ENCODE measurements at regions not wholly inside any gene's neighbourhood (a gene's known extent, or its start where the extent isn't known, plus 50 kb on each side); places are given as distances from the start of the nearest gene placed in this dataset.

DNA sequence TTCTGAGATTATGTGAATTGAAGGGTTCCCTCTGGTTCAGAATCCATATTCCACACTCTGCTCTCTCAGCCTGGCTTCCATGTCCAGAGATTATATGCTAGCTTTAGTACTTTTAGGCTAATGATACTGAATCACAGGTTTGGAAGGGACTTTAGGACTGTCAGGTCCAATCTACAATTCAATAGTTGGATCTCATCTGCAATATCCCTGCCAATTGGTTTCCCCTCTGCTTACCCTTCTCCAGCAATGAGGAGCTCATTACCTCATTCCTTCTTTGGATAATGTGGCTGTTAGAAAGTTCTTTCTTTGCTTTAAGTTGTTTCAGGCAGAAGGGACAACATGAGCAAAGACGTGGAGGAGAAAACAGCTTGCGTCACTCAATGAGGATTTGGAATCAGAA is 245.3 kb downstream of the PLPP3 start:
- DNase-seq (ENCODE audit: low spot score), result no peak
- TF ChIP-seq, protein P1, sequence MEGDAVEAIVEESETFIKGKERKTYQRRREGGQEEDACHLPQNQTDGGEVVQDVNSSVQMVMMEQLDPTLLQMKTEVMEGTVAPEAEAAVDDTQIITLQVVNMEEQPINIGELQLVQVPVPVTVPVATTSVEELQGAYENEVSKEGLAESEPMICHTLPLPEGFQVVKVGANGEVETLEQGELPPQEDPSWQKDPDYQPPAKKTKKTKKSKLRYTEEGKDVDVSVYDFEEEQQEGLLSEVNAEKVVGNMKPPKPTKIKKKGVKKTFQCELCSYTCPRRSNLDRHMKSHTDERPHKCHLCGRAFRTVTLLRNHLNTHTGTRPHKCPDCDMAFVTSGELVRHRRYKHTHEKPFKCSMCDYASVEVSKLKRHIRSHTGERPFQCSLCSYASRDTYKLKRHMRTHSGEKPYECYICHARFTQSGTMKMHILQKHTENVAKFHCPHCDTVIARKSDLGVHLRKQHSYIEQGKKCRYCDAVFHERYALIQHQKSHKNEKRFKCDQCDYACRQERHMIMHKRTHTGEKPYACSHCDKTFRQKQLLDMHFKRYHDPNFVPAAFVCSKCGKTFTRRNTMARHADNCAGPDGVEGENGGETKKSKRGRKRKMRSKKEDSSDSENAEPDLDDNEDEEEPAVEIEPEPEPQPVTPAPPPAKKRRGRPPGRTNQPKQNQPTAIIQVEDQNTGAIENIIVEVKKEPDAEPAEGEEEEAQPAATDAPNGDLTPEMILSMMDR (IDR thresholded peaks at IDR 0.05; ENCODE audit: extremely low read depth, missing control alignments), result no peak

DNA sequence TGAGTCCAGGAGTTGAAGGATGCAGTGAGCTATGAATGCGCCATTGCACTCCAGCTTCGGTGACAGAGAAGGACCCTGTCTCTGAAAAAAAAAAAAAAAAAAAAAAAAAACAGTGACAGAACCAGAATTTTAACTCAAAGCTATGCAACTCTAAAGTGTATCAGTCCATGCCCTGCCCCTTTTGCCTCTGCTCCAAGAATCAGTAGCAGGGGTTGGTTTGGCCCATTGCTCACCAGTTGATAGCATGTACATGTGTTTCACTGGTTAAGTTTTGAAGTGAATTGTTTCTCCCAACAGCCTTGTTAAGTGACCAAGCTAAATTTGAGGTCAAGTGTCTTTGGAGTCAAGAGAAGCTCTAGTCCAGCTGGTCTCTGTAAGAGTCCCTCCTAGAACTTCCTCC is 245.9 kb downstream of the PLPP3 start:
- DNase-seq (ENCODE audit: low spot score), result no peak
- TF ChIP-seq, protein P1 (IDR thresholded peaks at IDR 0.05; ENCODE audit: extremely low read depth, missing control alignments), result no peak

DNA sequence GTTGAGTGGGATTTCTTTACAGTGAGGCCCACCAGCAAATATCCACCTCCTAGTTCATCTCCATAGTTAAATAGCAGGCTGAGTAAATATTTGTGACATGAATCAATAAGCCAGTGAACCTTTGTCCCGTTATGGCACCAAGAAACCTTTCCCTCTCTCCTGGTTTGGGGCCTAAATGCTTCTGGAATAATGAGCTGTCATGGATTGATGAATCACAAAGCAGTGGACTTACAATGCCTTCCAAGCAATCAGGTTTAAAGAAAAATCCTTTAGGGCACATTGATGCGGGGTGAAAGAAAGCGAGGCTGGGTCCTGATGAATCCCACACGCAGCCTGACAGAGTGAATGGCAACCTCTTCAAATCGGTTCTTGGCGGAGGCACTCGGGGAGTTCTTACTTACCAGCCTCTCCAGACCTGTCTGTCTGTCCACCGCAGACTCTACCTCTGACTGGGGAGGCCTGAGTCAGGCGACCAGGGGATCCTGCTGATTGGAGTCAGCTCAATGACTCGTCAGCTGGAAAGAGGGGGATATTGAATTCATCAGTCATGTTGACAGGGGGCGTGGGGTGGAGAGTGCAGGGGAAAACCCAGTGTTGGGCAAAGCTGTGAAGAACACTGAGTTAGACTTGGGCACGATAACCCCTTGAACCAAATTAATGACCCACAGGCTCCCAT is 247.3 kb downstream of the PLPP3 start:
- DNase-seq (ENCODE audit: low spot score), result no peak
- TF ChIP-seq, protein P1 (IDR thresholded peaks at IDR 0.05; ENCODE audit: extremely low read depth, missing control alignments), result no peak

DNA sequence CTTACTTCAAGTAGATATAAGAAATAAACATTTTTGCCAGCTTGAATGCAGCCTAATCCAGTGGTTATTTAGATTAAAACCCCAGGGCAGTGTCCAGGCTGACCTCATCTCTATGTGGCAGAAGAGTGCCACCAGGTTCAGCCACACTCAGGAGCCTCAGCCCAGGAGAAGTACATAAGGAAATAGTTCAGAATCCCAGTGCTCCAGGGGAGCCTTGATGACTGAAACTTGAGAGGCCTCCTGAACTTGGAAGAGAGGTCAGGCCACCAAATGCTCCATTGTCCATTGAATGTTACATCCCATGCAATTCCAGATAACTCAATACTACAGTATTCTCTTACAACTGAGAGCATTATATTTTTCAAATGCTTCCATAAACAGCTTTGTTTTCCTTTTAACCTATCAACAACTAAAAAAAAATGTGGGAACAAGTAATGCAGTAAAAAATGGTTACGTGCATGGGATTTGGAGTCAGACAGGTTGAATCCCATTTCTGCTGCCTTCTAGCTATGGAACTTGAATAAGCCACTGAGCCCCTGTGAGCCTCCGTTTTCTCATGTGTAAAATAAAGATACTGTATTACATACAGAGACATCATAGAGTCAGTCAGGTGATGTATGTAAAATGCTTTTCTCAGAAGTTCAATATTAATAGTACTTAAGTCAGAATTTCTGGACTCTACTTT is 248.0 kb downstream of the PLPP3 start:
- DNase-seq (ENCODE audit: low spot score), result no peak
- TF ChIP-seq, protein P1 (IDR thresholded peaks at IDR 0.05; ENCODE audit: extremely low read depth, missing control alignments), result no peak

DNA sequence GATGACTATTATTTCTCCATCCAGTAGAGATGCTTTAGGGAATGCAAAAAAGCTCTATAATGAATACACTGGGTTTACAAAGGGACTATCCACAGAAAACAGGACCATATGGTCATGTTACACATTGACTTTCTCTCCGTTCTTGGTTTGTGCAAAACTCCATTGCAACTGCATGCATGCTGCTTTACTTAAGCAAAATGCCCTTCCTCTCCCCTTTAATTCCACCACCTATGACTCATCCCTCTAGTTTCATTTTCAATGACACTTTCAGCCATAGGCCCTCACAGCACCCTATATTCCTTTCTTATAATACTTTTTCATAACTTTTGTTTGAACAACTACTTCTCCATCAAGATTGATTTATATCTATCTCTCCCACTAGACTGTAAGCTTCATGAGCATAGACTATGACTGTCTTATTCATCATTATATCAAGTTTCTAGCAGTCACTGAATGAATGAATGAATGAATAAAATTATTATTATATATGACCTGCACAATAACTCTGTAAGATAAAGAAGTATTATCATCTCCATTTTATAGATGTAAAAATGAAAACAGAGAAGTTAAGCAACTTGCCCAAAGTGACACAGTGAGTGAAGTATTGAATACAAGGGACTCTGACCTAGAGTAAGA is 248.9 kb downstream of the PLPP3 start:
- TF ChIP-seq, protein P1 (IDR thresholded peaks at IDR 0.05; ENCODE audit: extremely low read depth, missing control alignments), result no peak
- peak; percentile 20 for DNase-seq (ENCODE audit: low spot score)

DNA sequence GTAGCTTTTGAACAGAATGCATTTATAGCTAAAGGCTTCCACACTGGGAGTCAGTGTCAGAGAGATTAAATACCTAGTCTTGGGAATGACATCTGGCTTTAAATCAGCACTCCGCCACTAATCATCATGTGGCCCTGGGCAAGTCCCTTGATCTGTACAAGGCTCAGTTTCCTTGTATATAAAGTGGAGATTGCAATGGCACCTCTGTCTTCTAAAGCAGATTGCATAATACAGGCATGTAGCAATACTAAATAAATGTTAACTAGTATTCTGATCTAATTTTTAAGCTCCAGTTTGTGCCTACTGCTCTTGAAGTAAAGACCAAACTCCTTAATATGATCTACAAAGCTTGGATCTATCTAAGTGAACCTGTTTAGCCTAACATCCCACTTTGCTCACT is 249.4 kb downstream of the PLPP3 start:
- TF ChIP-seq, protein P1 (IDR thresholded peaks at IDR 0.05; ENCODE audit: extremely low read depth, missing control alignments), result no peak
- DNase-seq (ENCODE audit: low spot score), result no peak

DNA sequence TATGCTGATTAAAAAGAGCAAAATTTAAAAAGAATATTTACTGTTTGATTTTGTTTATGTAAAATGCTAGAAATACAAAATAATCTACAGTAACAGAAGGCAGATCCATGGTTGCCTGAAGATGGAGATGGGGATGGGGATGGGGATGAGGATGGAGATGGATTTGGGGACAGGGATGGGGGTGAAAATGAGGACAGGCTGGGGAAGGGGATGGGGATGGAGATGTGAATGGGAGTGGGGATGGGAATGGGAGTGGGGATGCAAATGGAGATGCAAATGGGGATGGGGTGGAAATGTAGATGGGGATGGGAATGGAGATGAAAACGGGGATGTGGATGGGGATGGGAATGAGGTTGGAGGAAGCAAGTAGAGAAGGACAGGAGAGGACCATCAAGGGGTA is 252.2 kb downstream of the PLPP3 start:
- TF ChIP-seq, protein P1 (IDR thresholded peaks at IDR 0.05; ENCODE audit: extremely low read depth, missing control alignments), result no peak
- no peak for DNase-seq (ENCODE audit: low spot score)

Data from GM20000 (cell line).